T-helper 2 cell treated with Interferon-gamma antibody and Interleukin-4, amounts not matched to agents 5 μg/mL and 100 μg/mL, for 36 hours (primary cell): ENCODE measurements at regions not wholly inside any gene's neighbourhood (a gene's known extent, or its start where the extent isn't known, plus 50 kb on each side); places are given as distances from the start of the nearest gene placed in this dataset.

Experiments used
- DNase-seq: peaks from one replicate; pipeline ENCODE4 v3.0.0; 2021; ENCODE audit warnings: low spot score
- H3K27ac Mint-ChIP-seq: one replicate; pipeline ENCODE4 v1.8.0; 2021; ENCODE audit warnings: mild to moderate bottlenecking, mixed read lengths
- H3K27me3 Mint-ChIP-seq: one replicate; pipeline ENCODE4 v1.8.0; 2021; ENCODE audit warnings: low read depth, mixed read lengths
- H3K36me3 Mint-ChIP-seq: one replicate; pipeline ENCODE4 v1.8.0; 2021; ENCODE audit warnings: low read depth, mixed read lengths
- H3K4me1 Mint-ChIP-seq: one replicate; pipeline ENCODE4 v1.8.0; 2021; ENCODE audit warnings: low read depth, mixed read lengths
- H3K4me3 Mint-ChIP-seq: one replicate; pipeline ENCODE4 v1.8.0; 2022; ENCODE audit warnings: mild to moderate bottlenecking, moderate library complexity, mixed read lengths
- H3K9me3 Mint-ChIP-seq: one replicate; pipeline ENCODE4 v1.8.0; 2021; ENCODE audit warnings: mixed read lengths

- H3K4me3 Mint-ChIP-seq, result no peak overlapping the region
- H3K4me1 Mint-ChIP-seq, result no peaks in the 10 kb centered on the region
- DNase-seq, result no peak
- H3K27me3 Mint-ChIP-seq, result no peaks in the 10 kb centered on the region
- peaks cover 47% of the 10 kb centered on the region for H3K9me3 Mint-ChIP-seq
- H3K27ac Mint-ChIP-seq, result no peak overlapping the region
- H3K36me3 Mint-ChIP-seq, result no peaks in the 10 kb centered on the region
Measured at GRCh38 chr3:118842147-118842863, 192.3 kb downstream of the IGSF11 start.

- H3K36me3 Mint-ChIP-seq, result no peaks in the 10 kb centered on the region
- no peak overlapping the region for H3K4me3 Mint-ChIP-seq
- no peaks in the 10 kb centered on the region for H3K27me3 Mint-ChIP-seq
- H3K4me1 Mint-ChIP-seq, result no peaks in the 10 kb centered on the region
- peaks cover 40% of the 10 kb centered on the region for H3K9me3 Mint-ChIP-seq
- H3K27ac Mint-ChIP-seq, result no peak overlapping the region
- DNase-seq, result no peak
Measured at GRCh38 chr3:118846176-118846575, 188.5 kb downstream of the IGSF11 start.
